MM.1S (cell line): ENCODE measurements at regions not wholly inside any gene's neighbourhood (a gene's known extent, or its start where the extent isn't known, plus 50 kb on each side); places are given as distances from the start of the nearest gene placed in this dataset.

Experiments used
- DNase-seq: peaks from one replicate; pipeline ENCODE4 v3.0.0-alpha.2; 2015
- H2AFZ ChIP-seq: fragments of 300-600 bp; sonication (generic); 2 replicates; pipeline ENCODE4 v1.6.0; 2016; ENCODE audit warnings: antibody characterized with exemption, low read length
- H3F3A ChIP-seq: fragments of 300-600 bp; sonication (generic); 2 replicates; pipeline ENCODE4 v1.6.1; 2016; ENCODE audit warnings: mild to moderate bottlenecking, antibody characterized with exemption, low read length, moderate library complexity, mixed read lengths; ENCODE audit not compliant: insufficient read depth
- H3K27ac ChIP-seq: fragments of 300-600 bp; sonication (generic); 2 replicates; pipeline ENCODE4 v1.5.1; 2016; ENCODE audit warnings: mild to moderate bottlenecking, low read length
- H3K27me3 ChIP-seq: fragments of 300-600 bp; sonication (generic); replicated peaks from 2 replicates; pipeline ENCODE4 v1.6.0; 2016; ENCODE audit warnings: low read length; ENCODE audit not compliant: insufficient read depth
- H3K36me3 ChIP-seq: fragments of 300-600 bp; sonication (generic); replicated peaks from 2 replicates; pipeline ENCODE4 v1.6.1; 2016; ENCODE audit warnings: mild to moderate bottlenecking, low read length, mixed read lengths; ENCODE audit not compliant: insufficient read depth
- H3K4me1 ChIP-seq: fragments of 300-600 bp; sonication (generic); 2 replicates; pipeline ENCODE4 v1.6.1; 2016; ENCODE audit warnings: low read length, mixed read lengths
- H3K4me2 ChIP-seq: fragments of 300-600 bp; sonication (generic); 2 replicates; pipeline ENCODE4 v1.6.0; 2016; ENCODE audit warnings: low read depth, low read length
- H3K4me3 ChIP-seq: fragments of 300-600 bp; sonication (generic); 2 replicates; pipeline ENCODE4 v1.5.1; 2016; ENCODE audit warnings: low read length, mixed read lengths
- H3K79me2 ChIP-seq: fragments of 300-600 bp; sonication (generic); 2 replicates; pipeline ENCODE4 v1.6.1; 2016; ENCODE audit warnings: mixed run types, low read length, mixed read lengths
- H3K9ac ChIP-seq: fragments of 300-600 bp; sonication (generic); 2 replicates; pipeline ENCODE4 v1.6.1; 2016; ENCODE audit warnings: low read length, mixed read lengths
- H3K9me2 ChIP-seq: fragments of 300-600 bp; sonication (generic); replicated peaks from 2 replicates; pipeline ENCODE4 v1.6.1; 2016; ENCODE audit warnings: mild to moderate bottlenecking, low read length, mixed read lengths; ENCODE audit not compliant: insufficient read depth
- H3K9me3 ChIP-seq: fragments of 300-600 bp; sonication (generic); replicated peaks from 2 replicates; pipeline ENCODE4 v1.6.1; 2016; ENCODE audit warnings: mild to moderate bottlenecking, low read length, mixed read lengths; ENCODE audit not compliant: insufficient read depth
- H4K20me1 ChIP-seq: fragments of 300-600 bp; sonication (generic); 2 replicates; pipeline ENCODE4 v1.6.1; 2016; ENCODE audit warnings: mild to moderate bottlenecking, low read length, moderate library complexity, mixed read lengths; ENCODE audit not compliant: insufficient read depth
- CTCF ChIP-seq: fragments of 300-600 bp; sonication (generic); IDR thresholded peaks from 2 replicates; pipeline ENCODE4 v1.5.1; 2016; ENCODE audit warnings: antibody characterized with exemption, low read length, mixed read lengths
- EZH2 ChIP-seq: fragments of 300-600 bp; sonication (generic); optimal IDR thresholded peaks from 2 replicates; pipeline ENCODE3; 2017; ENCODE audit warnings: low read depth, mild to moderate bottlenecking, antibody characterized with exemption, low read length, mixed read lengths
- EZH2phosphoT487 ChIP-seq: fragments of 300-600 bp; sonication (generic); IDR thresholded peaks from 2 replicates; pipeline ENCODE4 v1.6.1; 2018; ENCODE audit warnings: antibody characterized with exemption, low read length

GRCh38 chr10:33754052-33754451 is 419.6 kb upstream of the NRP1 start:
- H3K36me3 ChIP-seq, result no peaks in the 10 kb centered on the region
- H3K79me2 ChIP-seq, result no peaks in the 10 kb centered on the region
- TF ChIP-seq EZH2, result no peak
- no peak for TF ChIP-seq CTCF
- TF ChIP-seq EZH2phosphoT487, result no peak
- H4K20me1 ChIP-seq, result no peaks in the 10 kb centered on the region
- no peak overlapping the region for H3K4me2 ChIP-seq
- no peaks in the 10 kb centered on the region for H3K27me3 ChIP-seq
- H3K9ac ChIP-seq, result no peak overlapping the region
- H3K9me2 ChIP-seq, result no peaks in the 10 kb centered on the region
- H3K4me3 ChIP-seq, result no peak overlapping the region
- DNase-seq, result no peak
- no peak overlapping the region for H2AFZ ChIP-seq
- H3K9me3 ChIP-seq, result no peaks in the 10 kb centered on the region
- no peak overlapping the region for H3K27ac ChIP-seq
- no peaks in the 10 kb centered on the region for H3F3A ChIP-seq
- no peaks in the 10 kb centered on the region for H3K4me1 ChIP-seq

GRCh38 chr10:33753389-33753788 is 418.9 kb upstream of the NRP1 start:
- TF ChIP-seq EZH2phosphoT487 (no peak), EZH2 (no peak), CTCF (no peak)
- Histone ChIP-seq H4K20me1 (no peaks in the 10 kb centered on the region), H3K27me3 (no peaks in the 10 kb centered on the region), H3K27ac (no peak overlapping the region), H3K4me1 (no peaks in the 10 kb centered on the region), H3K4me2 (no peak overlapping the region), H3K9me2 (no peaks in the 10 kb centered on the region), H3K36me3 (no peaks in the 10 kb centered on the region), H2AFZ (no peak overlapping the region), H3K79me2 (no peaks in the 10 kb centered on the region), H3K4me3 (no peak overlapping the region), H3K9me3 (no peaks in the 10 kb centered on the region), H3F3A (no peaks in the 10 kb centered on the region), H3K9ac (no peak overlapping the region)
- no peak for DNase-seq

GRCh38 chr10:33749790-33750189 is 415.3 kb upstream of the NRP1 start:
- no peak for DNase-seq
- Histone ChIP-seq H2AFZ (no peak overlapping the region), H3K9me2 (no peaks in the 10 kb centered on the region), H3K79me2 (no peaks in the 10 kb centered on the region), H3K4me1 (no peaks in the 10 kb centered on the region), H3K9ac (no peak overlapping the region), H3K27ac (no peak overlapping the region), H3K4me3 (no peak overlapping the region), H3K27me3 (no peaks in the 10 kb centered on the region), H4K20me1 (no peaks in the 10 kb centered on the region), H3F3A (no peaks in the 10 kb centered on the region), H3K4me2 (no peak overlapping the region), H3K36me3 (no peaks in the 10 kb centered on the region), H3K9me3 (no peaks in the 10 kb centered on the region)
- TF ChIP-seq EZH2phosphoT487 (no peak), EZH2 (no peak), CTCF (no peak)
